ENCODE measurements at regions not wholly inside any gene's neighbourhood (a gene's known extent, or its start where the extent isn't known, plus 50 kb on each side); places are given as distances from the start of the nearest gene placed in this dataset.
A peak's percentile ranks its signal among the peaks of the same experiment; 100 is the strongest.
"Not testable (repeated sequence)": the region's sequence is repeated elsewhere in the genome, so short reads cannot be mapped to it uniquely, and the experiment has no call there.

DNA sequence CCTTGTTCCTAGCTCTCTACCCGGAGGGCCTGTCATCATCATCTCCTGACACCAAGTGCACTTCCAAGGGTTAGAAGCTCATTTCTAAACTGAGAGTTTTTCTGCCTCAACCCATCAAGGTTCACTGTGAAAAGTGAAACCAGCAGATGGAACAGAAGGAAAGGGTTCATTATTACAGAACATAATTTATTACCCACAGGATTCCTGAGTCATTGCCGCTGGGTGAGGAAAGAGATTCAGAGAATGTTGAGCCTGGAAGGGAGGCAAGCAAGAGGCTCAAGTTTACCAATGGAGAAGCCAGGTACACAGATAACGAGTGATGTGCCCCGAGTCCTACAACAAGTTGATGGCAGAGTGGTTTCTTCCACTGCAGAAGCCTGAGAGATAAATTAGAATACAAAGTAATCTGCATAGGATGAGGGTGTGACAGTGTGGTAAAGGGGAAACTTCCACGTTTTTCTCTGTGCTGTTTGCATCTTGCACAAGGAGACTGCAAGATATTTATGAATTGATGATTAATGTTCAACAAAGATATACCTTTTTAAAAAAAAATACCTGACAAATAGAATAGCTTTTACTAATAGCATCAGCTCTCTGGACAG lies 80.5 kb upstream of the SETMAR start:
- no peak for DNase-seq (ENCODE audit: low spot score)

DNA sequence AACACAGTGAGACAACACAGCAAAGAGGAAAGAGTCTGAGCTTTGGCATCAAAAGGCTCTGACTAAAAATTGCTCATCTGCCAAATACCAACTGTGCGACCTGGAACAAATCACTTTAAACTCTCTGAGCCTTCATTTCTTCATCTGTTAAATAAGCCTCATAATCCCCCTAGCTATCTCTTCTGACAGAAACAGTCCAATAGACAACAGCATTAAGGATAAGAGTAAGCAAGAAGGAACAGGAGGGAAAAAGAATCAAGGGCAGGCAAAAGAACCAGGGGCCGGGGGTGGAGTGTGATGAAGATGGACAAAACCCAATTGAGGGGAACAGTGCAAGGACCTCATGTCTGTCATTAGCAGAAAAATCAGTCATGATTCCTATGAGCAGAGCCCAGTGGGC lies 79.4 kb upstream of the SETMAR start:
- DNase-seq (ENCODE audit: low spot score) = no peak

DNA sequence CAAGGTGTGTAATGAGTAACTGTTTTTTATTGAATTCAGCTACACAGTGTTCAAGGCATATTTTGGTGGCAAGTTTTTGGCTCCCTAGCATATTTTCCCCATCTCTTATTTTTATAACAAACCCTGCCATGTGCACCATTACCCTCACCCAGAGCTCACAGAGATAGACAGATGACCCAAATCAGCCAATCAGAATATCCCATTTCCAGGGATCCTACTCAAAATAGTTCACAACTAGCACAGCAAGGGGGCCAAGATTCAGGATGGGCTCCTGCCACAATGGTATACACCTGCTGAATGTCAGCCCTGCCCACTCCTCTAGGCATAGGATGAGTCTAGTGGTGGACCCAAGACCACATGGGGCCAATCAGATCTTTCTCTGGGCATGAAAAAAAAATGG lies 78.8 kb upstream of the SETMAR start:
- no peak for DNase-seq (ENCODE audit: low spot score)

GRCh38 chr3:4225005-4225471 lies 78.1 kb upstream of the SETMAR start:
- no peak for DNase-seq (ENCODE audit: low spot score)

DNA sequence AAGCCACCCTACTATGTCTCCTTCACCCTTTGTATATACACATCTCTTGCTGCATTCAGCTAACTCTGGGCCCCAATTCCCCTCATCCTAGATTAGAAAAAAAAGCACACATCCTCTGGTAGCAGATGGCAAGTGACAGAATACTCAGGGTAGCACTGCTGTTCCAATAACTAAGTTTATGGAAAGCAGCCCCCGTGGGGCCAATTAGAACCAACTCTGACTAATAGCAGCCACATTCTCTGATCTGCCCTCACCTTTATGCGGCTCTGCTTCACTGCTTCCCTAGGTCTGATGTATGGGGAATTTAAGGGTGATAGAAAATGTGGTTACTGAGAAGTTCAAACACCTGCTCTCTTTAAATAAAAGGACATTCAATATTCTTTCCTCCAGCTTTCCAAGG lies 74.9 kb upstream of the SETMAR start:
- peak; percentile 23 for DNase-seq (ENCODE audit: low spot score)

GRCh38 chr3:4231041-4231440 lies 72.1 kb upstream of the SETMAR start:
- no peak for DNase-seq (ENCODE audit: low spot score)

GRCh38 chr3:4232798-4233197 lies 70.4 kb upstream of the SETMAR start:
- no peak for DNase-seq (ENCODE audit: low spot score)

DNA sequence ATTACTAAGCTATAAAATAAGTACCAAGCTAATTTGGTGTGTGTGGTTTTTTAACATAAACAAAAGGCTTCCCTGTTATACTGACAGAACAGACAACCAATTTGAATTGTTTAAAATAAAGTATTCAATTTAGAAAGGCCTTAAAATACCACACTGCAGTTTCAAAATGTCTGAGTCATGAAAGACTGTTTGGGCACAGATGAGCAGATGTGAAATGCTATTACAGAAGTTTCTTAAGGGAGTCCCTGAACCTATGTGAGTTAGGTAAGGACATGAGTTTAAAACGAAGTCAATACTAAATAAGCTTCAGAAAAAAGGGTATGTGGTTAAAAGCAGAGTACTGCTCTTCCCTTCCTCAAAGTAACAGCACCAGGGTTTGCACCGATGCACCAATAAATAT lies 69.7 kb upstream of the SETMAR start:
- DNase-seq (ENCODE audit: low spot score) = no peak

- DNase-seq (ENCODE audit: low spot score) = no peak
These were observed 68.3 kb upstream of the SETMAR start for GRCh38 chr3:4234889-4235288.

DNA sequence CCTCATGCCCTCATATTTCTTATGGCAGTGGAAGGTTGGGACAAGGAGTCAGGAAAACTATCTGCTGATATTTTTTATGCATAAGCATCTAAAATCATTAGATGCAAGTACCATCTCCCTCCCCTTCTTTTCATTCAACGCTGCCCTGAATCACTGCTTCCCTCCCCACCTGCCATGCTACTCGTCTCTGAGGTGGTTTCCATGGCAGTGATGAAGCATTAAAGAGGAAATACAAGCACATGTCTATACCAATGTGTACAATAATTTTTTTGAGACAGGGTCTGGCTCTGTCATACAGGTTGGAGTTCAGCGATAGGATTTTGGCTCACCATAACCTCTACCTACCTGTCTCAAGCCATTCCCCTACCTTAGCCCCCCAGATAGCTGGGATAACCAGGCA lies 67.5 kb upstream of the SETMAR start:
- no peak for DNase-seq (ENCODE audit: low spot score)

DNA sequence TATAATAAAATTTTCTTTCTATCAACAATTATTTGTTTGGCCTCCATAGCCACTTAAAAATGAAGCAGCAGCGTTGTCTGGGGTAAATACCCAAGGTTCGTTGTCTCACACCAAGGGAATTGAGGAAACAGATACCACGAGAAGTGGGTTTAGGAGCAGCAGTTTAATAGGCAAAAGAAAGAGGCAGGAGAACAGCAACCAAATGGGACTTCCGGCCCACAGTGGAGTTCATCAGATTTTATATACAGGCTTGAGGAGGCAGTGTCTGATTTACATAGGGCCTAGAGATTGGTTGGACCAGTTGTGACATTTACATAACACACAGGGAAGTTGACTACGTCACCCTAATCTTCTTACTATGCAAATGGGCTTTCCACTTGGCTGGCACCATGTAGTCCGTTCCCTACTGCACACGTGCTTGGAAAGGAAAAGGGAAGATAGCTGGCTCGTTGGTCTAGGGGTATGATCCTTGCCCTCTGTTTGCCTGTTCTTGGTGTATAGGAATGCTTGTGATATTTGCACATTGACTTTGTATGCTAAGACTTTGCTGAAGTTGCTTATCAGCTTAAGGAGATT lies 61.5 kb upstream of the SETMAR start:
- DNase-seq (ENCODE audit: low spot score) = no peak

DNA sequence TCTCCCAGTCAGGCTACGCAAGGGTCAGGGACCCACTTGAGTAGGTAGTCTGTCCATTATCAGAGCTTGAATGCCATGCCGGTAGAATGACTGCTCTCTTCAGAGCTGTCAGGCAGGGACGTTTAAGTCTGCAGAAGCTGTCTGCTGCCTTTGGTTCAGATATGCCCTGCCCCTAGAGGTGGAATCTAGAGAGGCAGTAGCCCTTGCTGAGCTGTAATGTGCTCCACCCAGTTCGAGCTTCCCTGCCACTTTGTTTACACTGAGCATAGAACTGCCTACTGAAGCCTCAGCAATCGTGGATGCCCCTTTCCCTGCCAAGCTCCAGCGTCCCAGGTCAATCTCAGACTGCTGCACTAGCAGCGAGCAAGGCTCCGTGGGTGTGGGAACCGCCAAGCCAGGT lies 57.5 kb upstream of the SETMAR start:
- no peak for DNase-seq (ENCODE audit: low spot score)

DNA sequence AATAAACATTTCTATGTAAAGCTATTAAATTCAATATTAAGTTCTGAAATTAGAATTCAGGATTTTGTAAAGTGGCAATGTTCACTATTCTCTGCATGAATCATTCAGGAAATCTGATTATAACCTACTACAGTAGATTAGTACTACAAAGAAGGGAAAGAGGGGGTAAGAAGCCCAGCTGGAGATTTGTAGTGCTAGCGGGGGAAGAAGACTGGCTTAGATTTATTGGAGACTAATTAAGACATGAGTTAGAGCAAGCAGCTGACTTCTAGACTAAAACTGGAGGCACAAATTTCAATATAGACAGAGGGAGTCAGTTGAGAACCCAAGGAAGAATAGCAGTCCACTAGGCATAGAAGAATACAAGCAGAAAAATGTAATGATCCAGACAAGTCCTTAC lies 55.8 kb upstream of the SETMAR start:
- no peak for DNase-seq (ENCODE audit: low spot score)

DNA sequence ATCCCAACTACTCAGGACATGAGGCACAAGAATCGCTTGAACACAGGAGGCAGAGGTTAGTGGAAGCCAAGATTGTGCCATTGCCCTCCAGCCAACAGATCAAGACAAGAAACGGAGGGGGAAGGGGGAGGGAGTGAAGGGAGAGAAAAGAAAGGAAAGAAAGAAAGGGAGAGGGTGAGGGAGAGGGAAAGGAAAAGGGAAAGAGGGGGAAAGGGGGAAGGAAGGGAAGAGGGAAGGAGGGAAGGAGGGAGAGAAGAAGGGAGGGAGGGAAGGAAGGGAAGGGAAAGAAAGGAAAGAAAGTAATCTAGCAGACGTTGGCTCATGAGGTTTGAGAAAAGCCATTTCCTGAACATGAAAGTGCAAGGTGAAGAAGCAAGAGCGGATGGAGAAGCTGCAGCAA lies 53.1 kb upstream of the SETMAR start:
- no peak for DNase-seq (ENCODE audit: low spot score)

GRCh38 chr3:4251412-4251811 lies 51.8 kb upstream of the SETMAR start:
- DNase-seq (ENCODE audit: low spot score) = no peak

- not testable (repeated sequence) for DNase-seq (ENCODE audit: low spot score)
These were observed 49.9 kb upstream of the SETMAR start for GRCh38 chr3:4253072-4253832.

All from Ammon's horn (tissue), 1 donor.